KMS-11 (cell line): ENCODE measurements at regions not wholly inside any gene's neighbourhood (a gene's known extent, or its start where the extent isn't known, plus 50 kb on each side); places are given as distances from the start of the nearest gene placed in this dataset.

Experiments used
- H2AFZ ChIP-seq: fragments of 200-600 bp; sonication (generic); 2 replicates; pipeline ENCODE4 v1.6.1; 2016; ENCODE audit warnings: antibody characterized with exemption, mixed run types, low read depth
- H3K27ac ChIP-seq: fragments of 200-600 bp; sonication (generic); 2 replicates; pipeline ENCODE4 v1.6.1; 2016; ENCODE audit warnings: mild to moderate bottlenecking, mixed run types
- H3K27me3 ChIP-seq: fragments of 200-600 bp; sonication (generic); 2 replicates; pipeline ENCODE4 v1.6.1; 2017; ENCODE audit warnings: mild to moderate bottlenecking, low read depth, mixed run types, moderate library complexity; ENCODE audit not compliant: insufficient read depth
- H3K36me3 ChIP-seq: fragments of 200-600 bp; sonication (generic); 2 replicates; pipeline ENCODE4 v1.6.1; 2017; ENCODE audit warnings: mild to moderate bottlenecking, mixed run types; ENCODE audit not compliant: insufficient read depth
- H3K4me1 ChIP-seq: fragments of 200-600 bp; sonication (generic); 2 replicates; pipeline ENCODE4 v1.6.1; 2016; ENCODE audit warnings: mild to moderate bottlenecking, low read depth, mixed run types; ENCODE audit not compliant: poor library complexity, severe bottlenecking
- H3K4me2 ChIP-seq: fragments of 200-600 bp; sonication (generic); 2 replicates; pipeline ENCODE4 v1.7.0; 2016; ENCODE audit warnings: mild to moderate bottlenecking, mixed run types
- H3K4me3 ChIP-seq: fragments of 200-600 bp; sonication (generic); IDR thresholded peaks from 2 replicates; pipeline ENCODE4 v1.6.1; 2017; ENCODE audit warnings: low read depth, low read length, mixed read lengths; ENCODE audit not compliant: insufficient read depth
- H3K79me2 ChIP-seq: fragments of 200-600 bp; sonication (generic); 2 replicates; pipeline ENCODE4 v1.6.1; 2016; ENCODE audit warnings: low read depth, mixed run types; ENCODE audit not compliant: insufficient read depth
- H3K9ac ChIP-seq: fragments of 200-600 bp; sonication (generic); 2 replicates; pipeline ENCODE4 v1.6.1; 2016; ENCODE audit warnings: mild to moderate bottlenecking, mixed run types
- H4K20me1 ChIP-seq: fragments of 200-600 bp; sonication (generic); 2 replicates; pipeline ENCODE4 v1.6.1; 2016; ENCODE audit warnings: mild to moderate bottlenecking, mixed run types; ENCODE audit not compliant: insufficient read depth
- TF ChIP-seq, protein P1 (sequence below): fragments of 200-600 bp; sonication (generic); conservative IDR thresholded peaks from 2 replicates; pipeline ENCODE4 v1.6.1; 2017; ENCODE audit warnings: low read depth, mild to moderate bottlenecking, antibody characterized with exemption, low read length, moderate library complexity, mixed read lengths

DNA sequence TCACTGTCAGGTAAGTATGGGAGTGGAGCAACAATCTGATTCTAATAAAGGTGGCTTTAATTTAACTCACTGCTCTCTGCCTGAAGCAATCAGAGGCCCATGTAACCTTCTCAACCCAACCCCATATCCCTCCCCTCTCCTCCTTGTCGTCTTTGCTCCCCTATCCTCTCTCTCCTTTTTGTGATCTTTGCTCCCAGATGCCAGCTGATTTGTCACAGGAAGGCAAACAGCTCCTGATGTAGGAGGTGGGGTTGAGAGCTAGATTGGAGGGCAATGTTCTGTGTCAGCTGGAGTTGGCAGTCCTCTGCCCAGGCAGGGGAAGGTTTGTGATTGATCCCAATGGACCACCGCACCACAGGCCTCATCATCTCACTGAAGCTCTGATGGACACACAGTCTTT is 101.4 kb upstream of the PIK3CG start:
- no peaks in the 10 kb centered on the region for H3K79me2 ChIP-seq
- TF ChIP-seq, protein P1, sequence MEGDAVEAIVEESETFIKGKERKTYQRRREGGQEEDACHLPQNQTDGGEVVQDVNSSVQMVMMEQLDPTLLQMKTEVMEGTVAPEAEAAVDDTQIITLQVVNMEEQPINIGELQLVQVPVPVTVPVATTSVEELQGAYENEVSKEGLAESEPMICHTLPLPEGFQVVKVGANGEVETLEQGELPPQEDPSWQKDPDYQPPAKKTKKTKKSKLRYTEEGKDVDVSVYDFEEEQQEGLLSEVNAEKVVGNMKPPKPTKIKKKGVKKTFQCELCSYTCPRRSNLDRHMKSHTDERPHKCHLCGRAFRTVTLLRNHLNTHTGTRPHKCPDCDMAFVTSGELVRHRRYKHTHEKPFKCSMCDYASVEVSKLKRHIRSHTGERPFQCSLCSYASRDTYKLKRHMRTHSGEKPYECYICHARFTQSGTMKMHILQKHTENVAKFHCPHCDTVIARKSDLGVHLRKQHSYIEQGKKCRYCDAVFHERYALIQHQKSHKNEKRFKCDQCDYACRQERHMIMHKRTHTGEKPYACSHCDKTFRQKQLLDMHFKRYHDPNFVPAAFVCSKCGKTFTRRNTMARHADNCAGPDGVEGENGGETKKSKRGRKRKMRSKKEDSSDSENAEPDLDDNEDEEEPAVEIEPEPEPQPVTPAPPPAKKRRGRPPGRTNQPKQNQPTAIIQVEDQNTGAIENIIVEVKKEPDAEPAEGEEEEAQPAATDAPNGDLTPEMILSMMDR, result no peak
- no peak overlapping the region for H3K4me2 ChIP-seq
- H2AFZ ChIP-seq, result no peak overlapping the region
- H3K27me3 ChIP-seq, result no peaks in the 10 kb centered on the region
- no peaks in the 10 kb centered on the region; the same call in 1 of the 2 replicates for H3K36me3 ChIP-seq
- H3K27ac ChIP-seq, result no peak overlapping the region
- no peak overlapping the region for H3K4me3 ChIP-seq
- H3K4me1 ChIP-seq, result peaks cover 24% of the 10 kb centered on the region
- H4K20me1 ChIP-seq, result no peaks in the 10 kb centered on the region
- no peak overlapping the region for H3K9ac ChIP-seq

DNA sequence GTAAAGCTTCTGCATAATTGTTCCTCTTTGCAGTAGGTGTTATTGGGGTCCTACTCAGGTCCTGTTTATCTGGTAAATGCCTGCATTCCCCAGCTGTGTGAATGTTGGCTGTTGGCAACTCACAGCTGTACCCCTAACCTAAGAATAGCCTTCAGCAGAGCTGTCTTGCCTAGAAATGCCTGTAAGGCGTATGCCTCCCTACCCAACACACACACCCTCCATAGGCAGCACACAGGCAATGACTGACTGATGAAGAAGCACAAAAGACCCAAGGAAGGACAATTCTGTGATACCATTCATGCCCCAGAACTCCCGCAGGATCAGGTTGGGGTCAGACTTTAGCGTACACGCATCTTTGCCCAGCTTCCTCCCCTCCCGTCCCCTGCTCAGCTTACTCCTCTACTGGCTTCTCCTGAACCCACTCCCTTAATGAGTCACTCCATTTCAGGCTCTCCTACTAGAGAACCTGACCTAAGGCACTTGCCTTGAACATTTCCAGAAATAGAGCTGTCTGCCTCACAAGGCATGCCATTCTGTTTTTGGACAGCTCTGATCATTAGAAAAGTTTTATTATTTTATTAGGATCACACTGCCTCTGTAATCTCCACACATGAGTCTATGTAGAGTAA is 99.2 kb upstream of the PIK3CG start:
- H4K20me1 ChIP-seq, result no peaks in the 10 kb centered on the region
- H3K9ac ChIP-seq, result no peak overlapping the region
- no peaks in the 10 kb centered on the region for H3K27me3 ChIP-seq
- no peak overlapping the region for H3K4me2 ChIP-seq
- no peaks in the 10 kb centered on the region for H3K79me2 ChIP-seq
- H3K27ac ChIP-seq, result no peak overlapping the region
- H3K36me3 ChIP-seq, result no peaks in the 10 kb centered on the region; the same call in 1 of the 2 replicates
- H2AFZ ChIP-seq, result no peak overlapping the region
- peaks cover 29% of the 10 kb centered on the region for H3K4me1 ChIP-seq
- no peak overlapping the region for H3K4me3 ChIP-seq
- TF ChIP-seq, protein P1, result no peak

DNA sequence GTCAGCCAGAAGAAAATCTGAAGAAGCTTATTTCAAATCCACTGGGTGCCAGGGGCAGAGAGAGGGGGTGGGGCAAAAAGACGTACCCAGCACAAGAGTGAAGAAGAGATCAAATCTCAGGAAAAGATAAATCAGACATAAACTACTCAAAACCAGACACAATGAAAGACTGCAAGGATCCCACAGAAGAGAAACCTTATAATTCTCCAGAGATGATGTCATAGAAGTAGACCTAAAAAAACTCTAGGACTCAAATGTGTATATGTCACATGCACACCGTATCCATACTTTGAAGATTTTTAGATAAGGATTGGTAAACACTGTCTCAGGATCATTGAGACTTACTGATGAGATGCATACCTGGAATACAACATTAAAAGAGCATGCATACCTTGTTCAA is 98.5 kb upstream of the PIK3CG start:
- no peaks in the 10 kb centered on the region for H3K27me3 ChIP-seq
- no peak overlapping the region for H3K9ac ChIP-seq
- H3K79me2 ChIP-seq, result no peaks in the 10 kb centered on the region
- no peak overlapping the region for H3K4me2 ChIP-seq
- no peak overlapping the region for H2AFZ ChIP-seq
- H3K4me1 ChIP-seq, result peaks cover 29% of the 10 kb centered on the region
- no peaks in the 10 kb centered on the region; the same call in 1 of the 2 replicates for H3K36me3 ChIP-seq
- H3K4me3 ChIP-seq, result no peak overlapping the region
- TF ChIP-seq, protein P1, result no peak
- no peak overlapping the region for H3K27ac ChIP-seq
- no peaks in the 10 kb centered on the region for H4K20me1 ChIP-seq

DNA sequence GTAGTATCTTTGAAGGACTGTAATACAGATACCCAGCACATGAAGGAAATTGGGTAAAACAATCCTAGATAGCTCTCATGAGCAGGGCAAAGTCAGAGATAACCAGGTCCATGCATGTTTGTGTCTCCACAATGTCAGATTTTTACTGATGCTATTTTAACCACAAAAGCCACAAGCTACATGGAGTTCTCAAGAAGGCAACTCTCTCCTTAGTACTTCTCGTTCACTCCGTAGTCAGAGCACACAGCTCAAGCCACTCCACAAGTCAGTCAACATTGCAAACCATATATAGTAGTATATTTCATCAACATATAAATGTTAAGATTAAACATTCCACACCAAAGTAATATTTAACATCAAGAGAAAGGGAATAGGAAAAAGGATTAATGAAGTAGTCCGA is 98.0 kb upstream of the PIK3CG start:
- no peaks in the 10 kb centered on the region for H3K27me3 ChIP-seq
- H3K4me2 ChIP-seq, result peak overlapping the region; percentile 76; the same call in 1 of the 2 replicates
- H3K4me1 ChIP-seq, result peaks cover 29% of the 10 kb centered on the region
- peak overlapping the region; percentile 53 for H2AFZ ChIP-seq
- TF ChIP-seq, protein P1, result no peak; the same call in 1 of the 2 replicates
- H3K36me3 ChIP-seq, result no peaks in the 10 kb centered on the region; the same call in 1 of the 2 replicates
- no peak overlapping the region for H3K4me3 ChIP-seq
- H3K9ac ChIP-seq, result no peak overlapping the region
- H4K20me1 ChIP-seq, result no peaks in the 10 kb centered on the region
- no peaks in the 10 kb centered on the region for H3K79me2 ChIP-seq
- peak overlapping the region; percentile 59; the same call in 1 of the 2 replicates for H3K27ac ChIP-seq
